ENCODE measurements at regions not wholly inside any gene's neighbourhood (a gene's known extent, or its start where the extent isn't known, plus 50 kb on each side); places are given as distances from the start of the nearest gene placed in this dataset.

GRCh38 chr1:209230314-209230713, 353.2 kb upstream of the CAMK1G start:
- WGBS, 3 donors, result 75 to 92% (median 80%) methylated on average over 1 of the region's 1 CpG
- intact Hi-C loops (cut with DNase I), result no loop called here
- Histone ChIP-seq H3K36me3 (no peaks in the 10 kb centered on the region), H3K9me3 (peaks cover 0 to 12% of the 10 kb centered on the region in 2 donors), H3K27me3 (no peaks in the 10 kb centered on the region), H3K4me3 (no peak overlapping the region), H3K4me1 (ENCODE audit: insufficient read depth) (no peaks in the 10 kb centered on the region), H3K27ac (no peak overlapping the region)
- TF ChIP-seq CTCF (IDR thresholded peaks at IDR 0.05) (no peak), POLR2A (IDR thresholded peaks at IDR 0.05) (no peak), EP300 (IDR thresholded peaks at IDR 0.05) (no peak)
- no peak for DNase-seq

- TF ChIP-seq POLR2A (IDR thresholded peaks at IDR 0.05) (no peak), EP300 (IDR thresholded peaks at IDR 0.05) (no peak), CTCF (IDR thresholded peaks at IDR 0.05) (no peak)
- Histone ChIP-seq H3K36me3 (no peaks in the 10 kb centered on the region), H3K4me1 (ENCODE audit: insufficient read depth) (no peaks in the 10 kb centered on the region), H3K27me3 (no peaks in the 10 kb centered on the region), H3K4me3 (no peak overlapping the region), H3K27ac (no peak overlapping the region), H3K9me3 (peaks cover 0 to 12% of the 10 kb centered on the region in 2 donors)
- no peak for DNase-seq
- intact Hi-C loops (cut with DNase I), result no loop called here
- WGBS, 3 donors, result 12 to 26% (median 22%) methylated on average over 45 to 84 of the region's 84 CpGs
These were observed 351.9 kb upstream of the CAMK1G start for GRCh38 chr1:209231476-209232156.

DNA sequence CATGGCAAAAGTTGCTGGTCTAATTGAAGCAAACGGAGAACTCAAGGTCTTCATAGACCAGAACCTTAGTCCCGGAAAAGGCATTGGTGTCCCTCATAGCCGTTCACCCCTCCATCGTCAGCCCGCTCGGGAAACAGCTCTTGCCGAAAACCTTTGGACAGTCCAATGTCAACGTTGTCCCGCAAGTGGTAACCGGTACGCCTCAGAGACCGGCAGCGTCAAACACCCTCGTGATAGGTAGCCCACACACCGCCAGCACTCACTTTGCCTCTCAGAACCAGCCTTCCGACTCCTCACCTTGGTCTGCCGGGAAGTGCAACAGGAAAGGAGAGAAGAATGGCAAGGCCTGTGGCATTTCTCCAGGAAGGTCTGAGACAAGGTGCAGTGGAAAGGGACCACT, 351.3 kb upstream of the CAMK1G start:
- Histone ChIP-seq H3K27me3 (no peaks in the 10 kb centered on the region), H3K4me3 (no peak overlapping the region), H3K27ac (no peak overlapping the region), H3K9me3 (peaks cover 0 to 12% of the 10 kb centered on the region in 2 donors), H3K36me3 (no peaks in the 10 kb centered on the region), H3K4me1 (ENCODE audit: insufficient read depth) (no peaks in the 10 kb centered on the region)
- 90 to 96% (median 96%) methylated on average over 17 of the region's 17 CpGs for WGBS, 3 donors
- DNase-seq, result no peak
- no peak for TF ChIP-seq POLR2A (IDR thresholded peaks at IDR 0.05)
- TF ChIP-seq CTCF (IDR thresholded peaks at IDR 0.05), result no peak
- no peak for TF ChIP-seq EP300 (IDR thresholded peaks at IDR 0.05)
- intact Hi-C loops (cut with DNase I), result no loop called here

DNA sequence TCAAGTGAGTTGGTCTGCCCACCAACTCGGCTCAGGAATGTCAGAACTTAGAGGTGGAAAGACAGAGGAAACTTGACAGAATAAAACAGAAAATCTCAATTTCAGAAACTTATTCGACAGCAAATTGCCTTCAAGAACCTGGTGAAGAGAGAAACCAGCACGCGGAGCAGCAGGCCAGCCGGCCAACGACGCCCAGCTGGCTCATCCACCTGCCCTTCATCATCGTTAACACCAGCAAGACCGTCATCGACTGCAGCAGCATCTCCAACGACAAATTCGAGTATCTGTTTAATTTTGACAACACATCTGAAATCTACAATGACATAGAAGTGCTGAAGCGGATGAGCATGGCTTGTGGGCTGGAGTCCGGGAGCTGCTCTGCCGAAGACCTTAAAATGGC, 350.8 kb upstream of the CAMK1G start:
- Histone ChIP-seq H3K27ac (no peak overlapping the region), H3K27me3 (no peaks in the 10 kb centered on the region), H3K9me3 (peaks cover 0 to 12% of the 10 kb centered on the region in 2 donors), H3K4me3 (no peak overlapping the region), H3K4me1 (ENCODE audit: insufficient read depth) (no peaks in the 10 kb centered on the region), H3K36me3 (no peaks in the 10 kb centered on the region)
- 93 to 95% (median 95%) methylated on average over 15 of the region's 15 CpGs for WGBS, 3 donors
- no peak for DNase-seq
- intact Hi-C loops (cut with DNase I), result no loop called here
- no peak for TF ChIP-seq EP300 (IDR thresholded peaks at IDR 0.05)
- TF ChIP-seq CTCF (IDR thresholded peaks at IDR 0.05), result no peak
- no peak for TF ChIP-seq POLR2A (IDR thresholded peaks at IDR 0.05)
